GM19035 (cell line): ENCODE measurements at regions not wholly inside any gene's neighbourhood (a gene's known extent, or its start where the extent isn't known, plus 50 kb on each side); places are given as distances from the start of the nearest gene placed in this dataset.
"Not testable (repeated sequence)": the region's sequence is repeated elsewhere in the genome, so short reads cannot be mapped to it uniquely, and the experiment has no call there.

Experiments used
- ATAC-seq: cut with Tn5 transposase; IDR thresholded peaks from one replicate; pipeline ENCODE4 v1.9.1; 2021; ENCODE audit not compliant: unreplicated experiment

GRCh38 chr18:35868915-35869314, 103.6 kb upstream of the RMP24 start:
- no peak for ATAC-seq

- ATAC-seq, result no peak
Observed at GRCh38 chr18:35871337-35871736, 101.1 kb upstream of the RMP24 start.

- no peak for ATAC-seq
Observed at GRCh38 chr18:35875566-35875965, 96.9 kb upstream of the RMP24 start.

GRCh38 chr18:35876243-35876642, 96.2 kb upstream of the RMP24 start:
- ATAC-seq, result no peak

- no peak for ATAC-seq
Observed at GRCh38 chr18:35880788-35881455, 91.6 kb upstream of the RMP24 start.

- ATAC-seq, result no peak
Observed at GRCh38 chr18:35888329-35888728, 84.2 kb upstream of the RMP24 start.

GRCh38 chr18:35889677-35890076, 82.8 kb upstream of the RMP24 start:
- ATAC-seq, result no peak

- ATAC-seq, result no peak
Observed at GRCh38 chr18:35890323-35890722, 82.2 kb upstream of the RMP24 start.

- ATAC-seq, result no peak
Observed at GRCh38 chr18:35892118-35892517, 80.4 kb upstream of the RMP24 start.

- ATAC-seq, result not testable (repeated sequence)
Observed at GRCh38 chr18:35897481-35897880, 75.0 kb upstream of the RMP24 start.

- ATAC-seq, result no peak
Observed at GRCh38 chr18:35904389-35905037, 68.0 kb upstream of the RMP24 start.

- ATAC-seq, result no peak
Observed at GRCh38 chr18:35905436-35905835, 67.0 kb upstream of the RMP24 start.

- not testable (repeated sequence) for ATAC-seq
Observed at GRCh38 chr18:35906291-35906690, 66.2 kb upstream of the RMP24 start.

GRCh38 chr18:35910327-35910726, 62.2 kb upstream of the RMP24 start:
- ATAC-seq, result no peak

- no peak for ATAC-seq
Observed at GRCh38 chr18:35912332-35912731, 60.1 kb upstream of the RMP24 start.

- ATAC-seq, result no peak
Observed at GRCh38 chr18:35915056-35915455, 57.4 kb upstream of the RMP24 start.

- no peak for ATAC-seq
Observed at GRCh38 chr18:35917043-35917442, 55.4 kb upstream of the RMP24 start.

GRCh38 chr18:35918564-35918963, 53.9 kb upstream of the RMP24 start:
- ATAC-seq, result no peak

- ATAC-seq, result no peak
Observed at GRCh38 chr18:35919179-35919578, 53.3 kb upstream of the RMP24 start.

GRCh38 chr18:35920623-35921022, 51.9 kb upstream of the RMP24 start:
- ATAC-seq, result no peak
